Nucleus accumbens (tissue), 56 donors: ENCODE measurements at regions not wholly inside any gene's neighbourhood (a gene's known extent, or its start where the extent isn't known, plus 50 kb on each side); places are given as distances from the start of the nearest gene placed in this dataset.
"Not testable (repeated sequence)": the region's sequence is repeated elsewhere in the genome, so short reads cannot be mapped to it uniquely, and the experiment has no call there.

Experiments used
- DNase-seq, 56 donors: peaks; one replicate each; lab custom pipeline; 2025; lab: John Stamatoyannopoulos, UW

DNA sequence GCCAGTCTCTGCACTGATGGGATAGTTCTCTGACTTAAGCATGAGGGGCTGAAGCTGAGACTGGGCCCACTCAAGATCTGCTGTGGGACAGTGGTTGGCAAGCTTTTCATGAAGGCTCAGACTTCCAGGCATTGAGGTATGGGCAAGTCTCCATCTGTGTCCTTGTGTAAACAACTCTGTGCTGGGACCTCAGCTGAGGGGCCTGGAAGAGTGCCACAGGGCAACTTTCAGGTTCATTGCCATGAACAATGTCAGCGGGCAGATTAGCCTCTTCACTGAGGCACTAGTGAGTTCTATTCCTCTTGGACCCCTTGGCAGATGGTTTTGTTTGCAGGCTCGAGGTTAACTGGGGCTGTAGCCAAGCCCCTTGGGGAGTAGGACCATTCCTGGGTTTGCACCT lies 127.1 kb downstream of the MRPS30 start:
- peak in 7 of 56 donors; percentile 0 to 57 (median 11) for DNase-seq

DNA sequence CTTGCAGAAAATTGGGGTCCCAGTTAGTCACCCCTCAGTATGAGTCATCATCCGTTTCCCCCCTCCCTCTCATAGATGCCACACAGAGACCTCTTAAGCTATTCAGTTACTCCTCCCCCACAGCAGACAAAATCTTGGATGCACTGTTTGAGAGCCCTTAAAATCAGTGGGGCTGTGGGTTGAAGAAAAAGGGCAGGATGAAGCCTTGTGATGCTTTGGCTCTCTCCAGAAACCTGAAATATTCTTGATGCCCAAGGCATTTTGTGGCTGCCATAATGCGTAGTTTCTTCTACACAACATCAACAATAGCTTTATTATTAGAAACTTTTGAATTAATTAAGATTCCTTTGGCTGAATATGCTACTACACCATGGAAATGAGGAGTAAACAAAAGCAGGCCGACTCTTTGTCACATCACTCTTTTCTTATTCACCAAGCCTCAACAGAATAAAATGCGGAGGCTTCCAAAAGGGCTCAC lies 133.8 kb downstream of the MRPS30 start:
- no peak for DNase-seq

DNA sequence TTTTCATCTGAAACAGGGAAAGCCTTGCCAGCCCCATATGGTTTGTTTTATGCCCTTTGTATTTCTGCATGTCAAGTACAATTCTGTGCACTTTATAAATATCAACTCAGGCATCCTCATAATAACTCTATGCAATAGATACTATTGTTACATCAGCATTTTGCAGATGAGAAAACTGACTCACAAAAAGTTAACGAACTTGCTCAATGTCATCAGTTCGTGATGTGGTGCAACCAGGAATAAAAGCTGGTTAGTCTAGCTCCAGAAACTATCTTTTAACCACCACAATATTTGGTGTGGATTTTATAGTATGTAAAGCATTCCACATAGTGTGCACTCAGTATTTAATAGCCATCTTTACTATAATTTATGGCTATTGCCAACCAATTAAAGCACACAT lies 134.9 kb downstream of the MRPS30 start:
- no peak for DNase-seq

DNA sequence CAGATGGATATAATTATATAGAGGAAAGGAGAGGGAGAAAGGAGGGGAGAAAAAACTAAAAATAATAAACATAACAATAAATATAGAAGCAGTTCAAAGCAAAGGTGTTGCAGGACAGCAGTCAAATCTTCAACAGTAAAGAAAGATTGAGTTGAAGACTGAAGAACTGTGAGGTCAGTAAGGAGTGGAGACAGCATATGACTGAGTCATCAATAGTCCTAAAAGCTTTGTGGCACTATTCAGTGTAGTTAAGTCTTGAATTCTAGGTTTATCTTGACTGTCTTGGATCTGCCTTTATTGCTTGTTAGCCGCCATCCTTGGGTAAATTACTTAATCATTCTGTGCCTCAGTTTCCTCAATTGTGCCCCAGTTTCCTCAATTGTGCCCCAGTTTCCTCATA lies 137.0 kb downstream of the MRPS30 start:
- no peak for DNase-seq

DNA sequence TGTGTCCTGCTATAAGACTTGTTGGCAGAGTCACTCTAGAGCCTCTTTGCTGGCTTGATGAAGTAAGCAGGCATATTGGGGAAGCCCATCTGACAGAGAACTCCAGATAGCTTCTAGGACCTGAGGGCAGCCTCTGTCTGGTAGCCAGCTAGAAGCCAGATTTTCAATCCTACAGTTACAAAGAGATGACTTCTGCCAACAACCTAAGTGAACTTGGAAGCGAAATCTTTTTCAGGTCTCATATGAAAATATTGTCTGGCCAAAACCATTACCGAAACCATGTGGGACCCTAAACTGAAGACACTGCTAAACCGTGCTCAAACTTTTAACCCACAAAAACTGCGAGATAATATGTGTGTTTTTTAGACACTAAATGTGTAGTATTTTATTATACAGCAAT lies 140.9 kb downstream of the MRPS30 start:
- no peak for DNase-seq

DNA sequence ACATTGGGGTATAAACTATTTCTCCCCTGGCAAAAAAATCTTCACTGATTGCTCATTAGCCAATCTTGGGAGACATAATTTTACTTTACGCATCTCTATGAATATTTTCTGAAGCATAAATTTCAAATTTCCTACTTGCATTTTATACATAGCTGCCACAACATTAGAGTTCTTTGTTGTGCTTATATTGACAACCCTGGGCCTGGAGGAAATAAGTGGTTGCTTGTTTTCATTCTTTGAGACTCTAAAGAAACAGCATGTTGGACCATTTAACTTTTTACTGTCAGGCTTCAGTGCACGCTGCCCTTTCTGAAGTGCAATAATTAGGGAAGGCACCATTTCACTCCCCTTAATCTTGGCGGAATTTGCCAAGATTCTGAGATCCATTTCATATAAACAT lies 142.6 kb downstream of the MRPS30 start:
- no peak for DNase-seq

DNA sequence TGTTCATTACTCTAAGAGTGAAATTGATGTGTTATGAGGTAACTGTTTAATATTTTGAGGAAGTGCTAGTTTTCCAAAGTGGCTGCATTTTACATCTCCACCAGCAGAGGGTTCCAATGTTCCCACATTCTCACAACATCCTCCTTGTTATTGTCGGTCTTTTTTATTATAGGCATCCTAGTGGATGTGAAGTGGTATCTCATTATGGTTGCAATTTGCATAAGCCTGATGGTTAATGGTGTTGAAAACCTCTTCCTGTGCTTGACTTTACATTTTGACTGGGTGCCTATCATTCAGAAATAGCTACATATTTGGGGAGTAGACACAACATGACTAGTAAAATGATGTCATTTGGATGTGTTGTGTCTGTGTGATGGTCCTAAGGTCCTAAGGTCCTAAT lies 143.6 kb downstream of the MRPS30 start:
- DNase-seq: no peak

DNA sequence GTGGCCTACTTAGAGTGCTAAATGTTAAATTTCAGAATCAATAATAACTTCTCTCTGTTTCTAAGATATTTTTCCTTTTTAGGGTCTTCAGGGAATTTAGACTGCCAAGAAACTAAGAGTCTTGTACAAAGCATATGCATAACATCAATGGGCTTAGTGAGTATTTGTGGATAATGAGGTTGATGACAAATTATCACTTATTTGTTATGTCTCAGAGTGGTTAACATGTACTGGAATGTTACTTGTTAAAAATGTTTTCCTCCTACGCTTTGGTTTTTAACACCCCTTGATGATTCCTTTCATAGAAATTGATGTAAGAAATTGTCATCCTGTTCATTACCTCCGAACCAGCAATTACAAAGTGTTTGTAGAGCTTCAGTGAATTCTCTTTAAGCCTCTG lies 144.3 kb downstream of the MRPS30 start:
- no peak for DNase-seq

DNA sequence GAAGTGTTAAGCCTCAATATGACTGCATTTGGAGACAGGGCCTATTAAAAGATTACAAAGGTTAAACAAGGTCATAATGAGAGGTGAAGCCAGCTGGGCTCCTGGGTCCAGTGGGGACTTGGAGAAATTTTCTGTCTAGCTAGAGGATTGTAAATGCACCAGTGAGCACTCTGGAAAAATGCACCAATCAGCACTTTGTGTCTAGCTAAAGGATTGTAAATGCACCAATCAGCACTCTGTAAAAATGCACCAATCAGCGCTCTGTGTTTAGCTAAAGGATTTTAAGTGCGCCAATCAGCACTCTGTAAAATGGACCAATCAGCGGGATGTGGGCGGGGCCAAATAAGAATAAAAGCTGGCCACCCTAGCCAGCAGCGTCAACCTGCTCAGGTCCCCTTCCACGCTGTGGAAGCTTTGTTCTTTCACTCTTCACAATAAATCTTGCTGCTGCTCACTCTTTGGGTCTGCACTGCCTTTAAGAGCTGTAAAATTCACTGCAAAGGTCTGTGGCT lies 150.3 kb downstream of the MRPS30 start:
- DNase-seq: not testable (repeated sequence)

DNA sequence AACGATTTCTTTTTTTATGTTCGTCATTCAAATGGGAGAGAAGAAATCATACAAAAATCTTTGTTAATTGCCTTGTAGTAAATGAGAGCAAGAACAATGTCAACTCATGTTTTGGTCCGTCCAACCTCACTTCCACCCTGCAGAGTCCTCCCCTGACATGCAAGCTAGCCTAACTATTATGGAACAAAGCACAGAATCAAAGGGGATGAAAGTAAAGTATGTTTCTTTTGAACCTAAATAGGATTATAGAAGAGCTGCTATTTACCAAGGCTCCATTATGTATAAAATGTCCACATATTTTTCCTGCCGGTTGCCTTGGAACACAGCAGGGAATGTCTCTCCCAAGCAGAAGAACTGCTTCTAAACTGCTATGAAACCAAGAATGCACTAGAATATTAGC lies 161.1 kb downstream of the MRPS30 start:
- DNase-seq: no peak

DNA sequence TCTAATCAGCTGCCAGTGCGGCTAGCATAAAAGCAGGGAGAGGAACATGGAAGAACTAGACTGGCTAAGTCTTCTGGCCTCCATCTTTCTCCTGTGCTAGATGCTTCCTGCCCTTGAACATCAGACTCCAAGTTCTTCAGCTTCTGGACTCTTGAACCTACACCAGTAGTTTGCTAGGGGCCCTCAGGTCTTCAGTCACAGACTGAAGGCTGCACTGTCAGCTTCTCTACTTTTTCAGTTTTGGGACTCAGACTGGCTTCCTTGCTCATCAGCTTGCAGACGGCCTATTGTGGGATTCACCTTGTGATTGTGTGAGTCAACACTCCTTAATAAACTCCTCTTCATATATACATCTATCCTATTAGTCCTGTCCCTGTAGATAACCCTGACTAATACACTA lies 162.2 kb downstream of the MRPS30 start:
- not testable (repeated sequence) for DNase-seq

DNA sequence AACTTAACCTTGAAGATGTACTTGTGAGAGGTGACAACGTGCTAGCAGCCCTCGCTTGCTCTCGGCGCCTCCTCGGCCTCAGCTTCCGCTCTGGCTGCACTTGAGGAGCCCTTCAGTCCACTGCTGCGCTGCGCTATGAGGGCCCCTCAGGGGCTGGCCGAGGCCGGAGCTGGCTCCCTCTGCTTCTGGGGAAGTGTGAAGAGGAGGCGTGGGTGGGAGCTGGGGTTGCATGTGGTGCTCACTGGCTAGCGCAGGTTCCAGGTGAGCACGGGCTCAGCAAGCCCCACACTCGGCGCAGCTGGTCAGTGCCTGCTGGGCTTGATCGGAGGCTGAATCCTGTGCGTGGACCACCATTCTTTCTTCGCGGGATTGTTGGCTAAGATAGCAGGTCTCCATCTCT lies 166.1 kb downstream of the MRPS30 start:
- no peak for DNase-seq

DNA sequence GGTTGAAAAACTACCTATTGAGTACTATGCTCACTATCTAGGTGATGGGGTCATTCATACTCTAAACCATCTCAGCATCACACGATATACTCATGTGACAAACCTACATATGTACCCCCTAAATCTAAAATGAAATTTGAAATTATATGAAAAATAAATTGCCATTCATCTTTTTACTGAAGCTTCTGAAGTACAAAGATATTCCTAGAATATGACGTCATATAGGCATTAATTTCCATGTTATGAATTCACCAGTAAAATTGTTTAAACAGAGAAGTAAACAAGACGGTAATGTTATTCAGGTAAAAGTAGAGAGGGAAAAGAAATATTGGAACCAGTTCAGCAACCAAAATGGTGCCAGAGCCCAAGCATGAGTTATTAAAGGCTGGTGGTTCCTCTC lies 173.0 kb downstream of the MRPS30 start:
- no peak for DNase-seq

DNA sequence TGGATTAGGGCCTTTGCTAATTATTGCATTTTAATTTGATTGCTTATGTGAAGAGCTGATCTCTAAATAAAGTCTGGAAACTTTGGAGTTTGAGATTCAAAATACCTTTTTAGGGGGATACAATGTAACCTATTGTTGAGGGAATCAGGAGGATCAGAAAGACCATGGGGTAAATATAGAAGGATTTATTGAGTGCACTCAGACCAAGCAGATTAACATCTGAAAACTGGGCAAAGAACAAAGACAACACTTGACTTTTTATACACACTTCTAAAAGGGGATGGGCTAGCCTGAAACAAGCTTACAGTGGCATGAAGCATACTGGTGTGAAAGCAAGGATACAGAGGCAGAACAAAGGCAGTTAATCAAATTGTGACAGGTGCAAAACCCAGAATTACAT lies 174.3 kb downstream of the MRPS30 start:
- no peak for DNase-seq

DNA sequence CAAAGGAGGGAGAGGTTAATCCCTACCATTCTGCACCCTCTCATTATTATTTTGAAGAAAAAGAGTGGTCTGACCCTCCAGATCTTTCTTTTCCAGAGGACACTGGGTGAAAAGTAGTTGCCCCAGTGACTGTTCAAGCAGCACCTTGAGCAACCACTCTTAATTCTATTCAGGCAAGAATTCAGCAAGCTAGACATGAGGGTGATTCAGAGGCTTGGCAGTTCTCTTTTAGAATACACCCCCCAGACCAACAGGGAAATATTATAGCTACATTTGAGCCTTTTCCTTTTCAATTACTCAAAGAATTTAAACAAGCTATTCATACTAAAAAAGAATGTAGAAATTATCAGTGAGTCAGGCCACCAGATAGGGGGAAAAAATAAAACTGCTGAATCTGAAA lies 178.3 kb downstream of the MRPS30 start:
- no peak for DNase-seq

DNA sequence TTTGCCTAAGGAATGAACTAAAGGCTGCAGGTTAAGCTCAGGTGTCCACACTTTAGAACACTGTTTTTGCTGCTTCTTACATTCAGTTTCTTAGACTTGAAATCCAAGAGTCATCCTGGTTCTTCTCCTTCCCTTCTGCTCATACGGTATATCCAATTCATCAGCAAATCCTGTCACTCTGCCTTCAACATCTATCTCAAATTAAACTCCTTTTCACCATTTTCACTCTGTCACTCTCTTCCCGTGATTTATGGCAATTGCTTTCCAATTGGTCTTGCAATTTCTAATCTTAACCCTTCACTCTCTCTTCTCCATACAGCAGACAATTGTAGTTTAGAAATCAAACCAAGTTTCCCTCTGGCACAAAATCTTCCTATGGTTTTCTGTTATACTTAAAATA lies 182.9 kb downstream of the MRPS30 start:
- DNase-seq: no peak

DNA sequence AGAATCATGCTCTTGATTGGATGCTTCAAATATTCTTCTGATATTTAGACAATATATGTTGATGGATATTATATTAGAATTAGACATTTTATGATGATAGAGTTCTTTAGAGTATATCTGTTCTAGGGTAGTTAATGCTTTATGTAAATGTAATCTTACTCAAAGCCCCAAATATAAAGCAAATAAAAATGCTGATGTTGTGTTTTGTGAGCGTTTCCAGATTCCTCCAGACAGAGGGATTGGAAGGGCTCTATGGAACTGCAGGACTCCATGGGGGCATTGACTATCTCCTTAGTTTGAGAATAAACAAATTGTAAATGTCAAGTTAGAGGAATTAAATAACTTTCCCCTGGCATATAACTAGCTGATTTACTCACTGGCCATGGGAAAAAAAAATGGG lies 184.5 kb downstream of the MRPS30 start:
- DNase-seq: no peak

DNA sequence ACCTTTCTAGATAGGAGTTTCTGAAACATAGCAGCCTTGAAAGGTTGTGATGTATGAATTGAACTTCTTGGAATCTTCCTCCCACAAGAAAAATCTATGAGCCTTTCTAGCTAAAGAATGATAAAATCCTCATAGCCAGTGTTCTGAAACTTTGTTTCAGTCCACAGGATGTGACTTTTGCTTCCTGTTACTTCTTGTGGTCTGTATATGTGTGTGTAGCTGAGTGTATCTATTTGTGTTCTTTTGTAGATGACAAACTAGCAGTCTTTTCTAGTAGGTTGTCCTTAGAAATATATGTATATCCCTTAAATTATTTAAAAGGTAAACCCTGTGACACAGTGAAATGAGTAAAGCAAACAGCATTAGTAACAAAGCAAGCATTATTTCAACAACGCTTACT lies 188.8 kb downstream of the MRPS30 start:
- DNase-seq: no peak

DNA sequence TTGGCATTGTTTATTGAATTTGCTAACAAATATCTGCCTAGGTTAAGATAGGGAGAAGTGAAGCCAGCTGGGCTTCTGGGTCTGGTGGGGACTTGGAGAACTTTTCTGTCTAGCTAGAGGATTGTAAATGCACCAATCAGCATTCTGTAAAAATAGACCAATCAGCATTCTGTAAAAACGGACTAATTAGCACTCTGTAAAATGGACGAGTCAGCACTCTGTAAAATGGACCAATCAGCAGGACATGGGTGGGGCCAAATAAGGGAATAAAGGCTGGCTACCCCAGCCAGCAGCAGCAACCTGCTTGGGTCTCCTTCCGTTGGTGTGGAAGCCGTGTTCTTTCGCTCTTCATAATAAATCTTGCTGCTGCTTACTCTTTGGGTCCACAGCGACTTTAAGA lies 198.4 kb downstream of the MRPS30 start:
- not testable (repeated sequence) for DNase-seq

DNA sequence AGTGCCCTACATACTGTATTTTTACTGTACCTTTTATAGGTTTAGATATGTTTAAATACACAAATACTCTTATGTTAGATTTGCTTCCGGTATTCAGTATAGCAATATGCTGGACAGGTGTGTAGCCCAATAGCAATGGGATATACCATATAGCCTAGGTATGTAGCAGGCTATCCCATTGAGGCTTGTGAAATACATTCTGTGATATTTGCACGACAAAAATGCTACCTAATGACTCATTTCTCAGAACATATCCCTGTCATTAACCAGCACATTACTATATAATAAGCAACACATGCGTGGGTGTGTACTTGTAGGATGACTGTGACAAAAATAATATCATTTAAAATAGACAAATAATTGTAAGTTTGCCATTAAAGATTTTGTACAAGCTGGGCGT lies 208.8 kb downstream of the MRPS30 start:
- no peak for DNase-seq

DNA sequence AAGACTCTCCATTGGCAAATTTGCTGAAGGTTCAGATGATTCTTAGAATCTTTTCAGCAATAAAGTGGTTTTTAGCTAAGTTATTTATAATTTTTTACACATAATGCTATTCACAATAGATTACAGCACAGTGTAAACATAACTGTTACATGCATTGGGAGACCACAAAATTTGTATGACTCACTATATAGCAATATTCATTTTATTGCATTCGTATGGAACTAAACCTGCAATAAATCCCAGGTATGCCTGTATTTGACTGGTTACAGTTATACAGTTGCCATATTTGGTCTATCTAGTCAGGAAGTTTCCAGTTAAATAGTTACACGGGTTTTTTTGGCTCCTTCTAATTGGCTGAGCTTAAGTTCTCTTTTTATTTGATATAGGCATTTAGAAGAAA lies 220.8 kb downstream of the MRPS30 start:
- DNase-seq: no peak

DNA sequence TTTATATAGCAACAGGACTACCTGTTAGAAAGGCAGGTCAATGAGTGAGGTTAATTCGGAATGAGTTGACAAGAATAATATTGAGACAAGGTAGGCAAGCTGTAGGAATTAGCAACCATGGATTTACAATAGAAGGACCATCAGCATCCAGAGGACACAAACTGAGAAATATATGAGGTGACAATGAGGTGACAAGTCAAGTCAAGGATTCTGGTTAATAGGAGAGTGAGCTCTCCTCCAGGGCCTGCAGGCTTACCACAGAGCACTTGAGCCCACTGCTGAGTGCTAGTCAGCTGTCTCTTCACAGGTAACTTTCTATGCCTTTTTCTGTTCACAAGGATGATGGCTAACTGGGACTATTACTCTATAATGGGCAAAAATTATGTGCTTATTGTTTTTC lies 227.2 kb downstream of the MRPS30 start:
- no peak for DNase-seq

DNA sequence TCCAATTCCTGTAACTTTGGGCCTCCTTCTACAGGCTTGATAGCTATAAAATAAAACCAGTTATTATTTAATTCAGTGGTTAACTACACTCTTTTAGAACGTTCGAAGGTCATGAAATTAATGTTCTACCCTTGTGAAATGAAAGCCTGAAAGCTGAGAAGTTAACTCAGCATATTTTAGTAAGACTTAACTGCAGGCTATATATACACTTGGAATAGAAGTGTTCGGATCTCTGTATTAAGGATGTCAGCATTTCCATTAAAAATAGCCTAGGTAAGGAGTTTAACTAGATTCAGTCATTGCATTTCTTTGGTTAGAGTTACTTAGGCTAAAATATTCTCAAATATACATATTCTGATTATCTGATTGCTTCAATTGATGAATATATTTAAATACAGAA lies 229.2 kb downstream of the MRPS30 start:
- no peak for DNase-seq
